ENCODE measurements at regions not wholly inside any gene's neighbourhood (a gene's known extent, or its start where the extent isn't known, plus 50 kb on each side); places are given as distances from the start of the nearest gene placed in this dataset.
"Not testable (repeated sequence)": the region's sequence is repeated elsewhere in the genome, so short reads cannot be mapped to it uniquely, and the experiment has no call there.

DNA sequence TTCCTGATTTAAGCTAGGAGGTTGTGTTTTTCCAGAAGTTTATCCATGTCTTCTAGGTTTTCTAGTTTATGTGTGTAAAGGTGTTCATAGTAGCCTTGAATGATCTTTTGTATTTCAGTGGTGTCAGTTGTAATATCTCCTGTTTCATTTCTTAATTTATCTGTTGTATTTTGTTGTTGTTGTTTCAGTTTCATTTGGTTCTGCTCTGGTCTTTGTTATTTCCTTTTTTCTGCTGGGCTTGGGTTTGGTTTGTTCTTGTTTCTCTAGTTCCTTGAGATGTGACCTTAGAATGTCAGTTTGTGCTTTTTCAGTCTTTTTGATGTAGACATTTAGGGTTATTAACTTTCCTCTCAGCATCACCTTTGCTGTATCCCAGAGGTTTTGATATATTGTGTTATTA is 62.8 kb downstream of the SCP2D1 start:
- DNase-seq = not testable (repeated sequence)

DNA sequence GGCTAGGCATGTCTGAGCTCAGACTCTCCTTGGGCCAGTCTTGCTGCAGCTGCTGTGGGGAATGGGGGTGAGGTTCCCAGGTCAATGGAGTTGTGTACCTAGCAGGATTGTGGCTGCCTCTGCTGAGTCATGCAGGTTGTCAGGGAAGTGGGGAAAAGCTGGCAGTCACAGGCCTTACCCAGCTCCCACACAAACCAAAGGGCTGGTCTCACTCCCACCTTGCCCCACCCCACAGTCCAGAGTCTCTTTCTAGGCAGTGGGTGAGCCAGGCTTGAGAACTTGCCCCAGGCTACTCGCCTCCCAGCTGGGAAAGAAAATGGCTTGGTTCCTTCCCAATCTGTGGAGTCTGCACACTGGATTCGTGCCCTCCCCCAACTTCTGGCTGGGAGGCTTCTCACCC is 65.7 kb downstream of the SCP2D1 start:
- no peak for DNase-seq

DNA sequence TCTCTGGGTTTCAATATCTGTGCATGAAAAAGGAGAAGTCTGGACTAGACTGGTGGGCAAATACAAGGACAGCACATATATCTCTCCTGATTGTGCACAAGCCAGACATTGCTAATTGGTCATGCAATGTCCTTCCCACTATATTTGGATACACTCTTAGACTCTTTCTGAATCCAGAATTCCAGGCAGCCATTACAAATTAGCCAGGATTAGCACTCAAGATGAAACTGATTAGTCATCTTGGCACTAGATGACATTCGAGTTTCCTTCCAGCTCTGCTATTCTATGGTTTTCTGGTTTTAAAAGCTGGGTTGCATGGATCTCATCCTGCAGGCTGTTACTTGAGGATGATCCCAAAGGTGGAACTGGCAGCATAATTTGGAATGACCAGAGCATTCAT is 73.2 kb downstream of the SCP2D1 start:
- no peak for DNase-seq

DNA sequence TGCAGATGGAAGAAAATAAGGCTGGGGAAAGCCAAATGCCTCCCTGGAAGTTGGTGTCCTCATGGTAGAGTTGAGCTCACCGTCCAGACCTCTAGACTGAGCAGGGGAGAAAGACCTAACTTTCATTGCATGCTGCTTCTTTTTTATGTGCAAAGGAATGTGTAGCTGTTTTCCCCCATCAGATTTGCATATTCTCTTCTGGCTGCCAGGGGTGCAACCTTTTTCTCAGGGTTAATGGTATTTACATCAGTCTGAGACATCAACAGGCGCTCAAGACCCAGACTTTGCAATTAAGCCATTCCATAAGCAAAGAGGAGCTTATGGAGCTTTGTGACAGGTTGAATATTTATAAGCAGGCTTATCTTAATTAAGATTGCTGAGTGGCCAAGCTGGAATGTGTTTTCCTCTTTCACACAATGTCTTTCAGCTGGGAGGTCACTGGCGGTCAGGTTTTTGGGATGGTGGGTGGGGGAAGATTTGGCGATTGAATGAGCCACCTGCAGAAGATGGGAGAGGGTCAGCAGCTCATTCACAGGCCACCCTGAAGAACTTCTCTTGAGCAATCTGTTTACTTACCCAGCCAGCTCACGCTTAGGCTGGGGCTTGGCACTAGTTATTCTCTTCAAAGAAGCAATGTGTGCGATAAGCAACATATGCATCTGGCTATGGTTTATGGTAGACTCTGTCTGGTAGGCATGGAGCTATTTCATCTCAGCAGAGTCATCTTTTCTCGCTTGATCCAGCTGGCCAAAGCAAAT is 88.6 kb downstream of the SCP2D1 start:
- DNase-seq = no peak

DNA sequence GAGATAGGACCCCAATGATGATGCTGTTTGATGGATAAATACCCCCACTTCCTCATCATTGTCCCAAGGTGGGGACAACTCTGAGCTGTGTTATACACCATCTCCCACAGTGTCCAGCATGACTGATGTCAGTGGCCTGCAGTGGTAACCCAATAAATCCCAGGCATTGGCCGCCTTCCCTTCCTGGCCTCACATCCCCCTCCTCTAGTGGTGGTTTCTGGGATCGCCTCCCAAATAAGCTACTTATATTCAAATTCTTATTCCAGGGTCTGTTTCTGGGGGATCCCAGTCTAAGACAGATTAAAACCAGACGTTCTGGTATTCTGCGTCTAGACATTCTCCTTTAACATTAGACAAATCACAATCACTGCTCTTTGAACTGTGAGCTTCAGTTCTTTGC is 90.6 kb downstream of the SCP2D1 start:
- no peak for DNase-seq

DNA sequence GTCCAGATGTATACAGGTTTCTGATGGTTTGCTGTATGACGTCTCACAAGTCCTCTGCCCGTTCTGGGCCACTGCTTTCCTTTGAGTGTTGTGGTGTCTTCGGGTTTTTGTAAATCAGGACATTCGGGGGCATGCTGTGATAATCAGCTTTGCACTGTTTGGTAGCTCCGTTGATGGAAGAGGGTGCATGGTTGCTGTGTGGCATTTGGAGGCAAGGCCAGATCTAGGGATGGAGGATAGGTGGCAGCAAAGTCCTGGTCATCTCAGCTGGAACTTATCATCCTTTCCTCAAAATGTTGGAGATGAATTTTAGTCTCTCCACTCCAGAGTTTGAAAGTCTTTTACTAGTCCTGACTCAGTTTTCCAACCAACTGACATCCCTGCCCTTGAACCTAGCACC is 91.0 kb downstream of the SCP2D1 start:
- no peak for DNase-seq

DNA sequence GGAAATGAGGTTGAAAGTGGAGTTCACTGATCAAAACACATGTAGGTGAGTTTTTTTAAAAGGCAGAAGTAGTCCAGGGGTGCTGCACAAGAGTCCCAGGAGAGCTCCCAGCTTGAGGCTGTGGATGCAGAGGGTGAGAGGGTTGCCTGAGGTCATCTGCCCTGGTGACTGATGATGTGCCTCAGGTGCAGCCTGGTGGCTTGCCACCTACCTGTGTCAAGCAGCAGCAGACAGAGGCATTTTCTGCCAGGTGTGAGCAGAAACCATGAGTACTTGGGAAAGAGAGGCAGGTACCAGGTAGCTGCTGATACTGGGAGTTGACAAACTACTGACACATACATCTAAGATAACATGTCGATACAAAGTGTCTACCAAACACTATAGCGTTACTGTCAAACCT is 92.5 kb downstream of the SCP2D1 start:
- DNase-seq = no peak

DNA sequence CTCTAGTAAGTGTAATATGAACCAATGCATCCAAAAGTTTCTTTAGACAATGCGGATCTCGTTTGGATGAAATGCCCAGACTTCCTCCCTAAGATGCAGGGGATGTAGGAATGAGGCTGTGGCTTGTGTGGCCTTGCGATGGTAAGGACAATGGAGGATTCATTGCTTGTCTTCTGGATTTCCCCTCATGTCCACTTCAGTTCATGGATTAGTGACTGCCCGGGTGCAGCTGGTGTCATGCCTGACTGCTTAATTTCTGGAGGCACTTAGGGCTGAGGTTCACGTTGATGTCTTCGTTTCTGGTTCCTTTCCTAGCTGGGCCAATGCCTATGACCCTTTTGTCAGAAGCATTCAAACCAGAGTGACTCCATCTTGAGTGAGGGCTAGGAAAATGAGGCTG is 93.8 kb downstream of the SCP2D1 start:
- DNase-seq = no peak

DNA sequence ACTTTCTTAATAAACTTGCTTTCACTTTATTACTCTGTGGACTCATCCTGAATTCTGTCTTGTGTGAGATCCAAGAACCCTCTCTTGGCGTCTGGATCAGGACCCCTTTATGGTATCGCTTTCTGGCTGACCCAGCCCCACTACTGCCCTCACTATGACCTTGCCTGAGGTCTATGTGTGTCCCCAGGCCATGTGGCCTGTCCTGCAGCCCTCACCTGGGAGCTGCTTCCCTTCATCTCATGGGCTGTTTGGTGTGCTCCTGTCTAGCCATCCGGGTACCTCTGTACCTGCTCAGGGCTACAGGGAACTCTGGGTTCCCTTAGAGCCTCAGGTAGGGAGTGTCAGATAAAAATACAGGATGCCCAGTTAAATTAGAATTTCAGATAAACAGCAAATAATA is 94.5 kb downstream of the SCP2D1 start:
- DNase-seq = no peak

DNA sequence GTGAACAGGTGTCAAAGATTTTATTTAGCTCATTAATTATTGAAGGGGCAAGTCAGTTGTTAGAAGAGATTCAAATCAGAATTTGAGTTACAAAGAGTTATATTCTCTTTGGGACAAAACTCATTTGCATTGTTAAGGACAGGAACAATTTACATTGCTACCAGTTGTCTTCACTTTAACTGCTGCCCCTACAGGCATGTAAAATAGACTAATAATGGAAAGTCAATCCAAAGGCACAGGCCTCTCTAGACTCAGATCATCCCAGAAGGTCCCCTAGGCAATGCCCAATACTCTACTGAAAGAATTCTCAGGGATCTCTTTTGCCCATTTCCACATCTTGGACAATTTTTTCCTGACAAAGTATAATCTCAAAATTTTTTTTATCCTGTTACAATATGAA is 95.7 kb downstream of the SCP2D1 start:
- no peak for DNase-seq

DNA sequence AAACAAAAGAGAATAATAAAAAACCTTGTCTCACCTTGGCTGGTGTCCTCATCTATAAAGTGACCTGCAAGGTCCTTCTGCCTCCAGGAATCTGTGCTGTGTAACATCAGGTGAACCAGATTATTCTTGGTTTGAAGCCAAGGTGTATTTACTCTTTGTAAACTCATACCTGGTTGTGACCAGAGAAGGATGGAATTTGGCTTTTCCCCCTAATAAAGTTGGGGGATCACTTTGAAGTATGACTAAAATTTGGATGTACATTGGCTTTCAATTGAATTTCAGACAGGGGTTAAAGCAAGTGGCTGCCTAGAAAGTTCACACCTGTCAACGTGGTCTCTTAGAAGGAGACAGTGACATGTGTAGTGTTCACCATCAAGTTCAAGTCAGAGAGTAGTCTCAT is 100.1 kb downstream of the SCP2D1 start:
- no peak for DNase-seq

DNA sequence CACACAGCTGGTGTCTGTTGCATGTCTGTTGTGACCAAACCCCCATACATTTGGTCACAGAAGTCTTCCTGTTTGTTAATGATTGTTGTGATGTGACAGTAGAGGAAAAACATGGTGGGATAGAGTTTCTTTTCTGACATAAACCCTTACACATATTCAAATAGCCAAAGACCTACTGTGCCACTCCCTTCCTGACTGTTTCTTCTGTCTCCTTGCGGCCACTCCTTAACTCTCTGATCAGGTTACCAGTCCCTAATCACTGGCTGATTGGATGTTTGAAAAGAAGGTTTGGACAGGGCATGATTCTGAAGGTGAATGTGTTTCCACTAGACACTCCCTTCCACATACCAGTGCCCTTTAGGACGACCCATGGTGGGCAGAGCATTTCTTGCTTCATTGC is 101.2 kb downstream of the SCP2D1 start:
- DNase-seq = no peak

DNA sequence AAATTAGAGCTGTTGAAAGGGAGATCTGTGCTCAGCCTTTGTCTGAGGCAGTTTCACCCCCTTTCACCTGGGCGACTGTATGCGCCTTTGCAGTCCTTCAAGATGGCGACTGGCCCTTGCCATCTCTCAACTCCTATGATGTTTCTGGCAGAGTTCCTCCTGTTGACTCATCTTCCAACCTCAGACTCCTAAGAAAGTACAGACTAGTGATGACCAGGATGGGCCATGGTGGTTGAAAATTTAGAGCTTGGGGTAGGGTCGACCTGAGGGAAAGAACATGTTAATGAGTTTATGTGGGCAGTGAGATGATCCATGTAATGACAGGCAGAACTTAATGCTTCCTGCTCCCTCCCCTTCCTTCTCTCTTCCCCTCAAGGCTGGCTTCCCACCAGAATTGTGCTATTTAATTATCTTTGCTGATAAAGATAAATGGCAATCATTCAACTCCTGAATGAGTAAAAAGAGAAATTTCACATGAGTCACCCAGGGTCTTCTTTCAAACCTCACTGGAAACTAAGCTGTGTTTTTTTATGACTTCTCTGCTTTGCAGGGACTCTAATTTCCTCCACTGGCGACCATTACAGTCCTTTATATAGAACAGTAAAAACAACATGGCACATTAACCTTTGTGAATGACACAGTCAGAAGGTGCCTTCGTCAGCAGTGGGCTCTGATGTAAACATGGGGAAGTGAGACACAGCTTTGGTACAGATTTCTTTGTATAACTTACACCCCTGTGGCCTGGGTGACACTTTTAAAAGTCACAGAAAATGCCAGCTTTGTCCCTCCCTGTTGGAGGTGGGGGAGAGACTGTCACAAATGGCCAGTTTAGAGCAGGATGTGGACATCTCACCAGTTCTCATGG is 103.5 kb downstream of the SCP2D1 start:
- DNase-seq = no peak

DNA sequence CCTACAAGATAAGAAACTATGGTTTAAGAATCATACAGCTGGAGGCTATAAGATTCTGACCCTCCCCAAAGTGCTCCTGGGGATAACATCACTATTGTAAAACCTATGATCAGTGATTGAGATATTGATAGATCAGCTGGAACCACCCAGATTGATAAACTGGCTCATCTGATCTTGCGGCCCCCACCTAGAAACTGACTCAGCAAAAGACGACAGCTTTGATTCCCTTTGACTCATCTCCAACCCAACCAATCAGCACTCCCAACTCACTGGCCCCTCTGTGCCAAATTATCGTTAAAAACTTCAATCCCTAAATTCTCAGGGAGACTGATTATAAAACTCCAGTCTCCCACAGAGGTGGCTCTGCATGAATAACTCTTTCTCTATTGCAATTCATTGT is 106.4 kb downstream of the SCP2D1 start:
- no peak for DNase-seq

DNA sequence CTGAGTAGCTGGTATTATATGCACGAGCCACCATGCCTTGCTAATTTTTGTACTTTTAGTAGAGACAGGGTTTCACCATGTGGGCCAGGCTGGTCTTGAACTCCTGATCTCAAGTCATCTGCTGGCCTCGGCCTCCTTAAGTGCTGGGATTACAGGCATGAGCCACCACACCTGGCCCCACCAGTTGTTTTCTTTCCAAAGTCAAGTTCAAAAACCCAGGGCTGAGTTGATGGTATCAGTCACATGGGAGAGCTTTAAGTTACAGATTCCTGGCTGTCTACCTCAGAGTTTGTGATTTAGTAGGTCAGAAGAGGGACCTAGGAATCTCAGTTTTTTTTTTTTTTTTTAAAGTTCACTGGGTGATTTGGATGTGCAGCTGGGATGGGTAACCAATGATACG is 107.7 kb downstream of the SCP2D1 start:
- no peak for DNase-seq

DNA sequence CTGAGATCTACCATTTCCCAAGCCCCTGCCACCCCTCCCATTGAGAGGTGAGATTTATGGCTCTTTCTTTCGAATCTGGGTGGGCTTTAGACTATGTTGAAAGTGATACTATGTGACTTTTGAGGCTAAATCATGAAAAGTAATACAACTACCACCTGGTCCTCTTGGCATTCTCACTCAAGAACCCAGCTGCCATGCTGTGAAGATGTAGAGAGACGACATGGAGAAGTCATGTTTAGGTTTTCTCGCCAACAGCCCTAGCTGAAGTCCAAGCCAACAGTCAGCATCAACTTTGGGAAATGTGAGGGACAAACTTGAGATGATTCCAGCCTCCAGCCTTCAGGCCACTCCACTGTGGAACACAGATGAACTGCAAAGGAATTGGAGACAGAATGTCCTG is 108.7 kb downstream of the SCP2D1 start:
- DNase-seq = no peak

DNA sequence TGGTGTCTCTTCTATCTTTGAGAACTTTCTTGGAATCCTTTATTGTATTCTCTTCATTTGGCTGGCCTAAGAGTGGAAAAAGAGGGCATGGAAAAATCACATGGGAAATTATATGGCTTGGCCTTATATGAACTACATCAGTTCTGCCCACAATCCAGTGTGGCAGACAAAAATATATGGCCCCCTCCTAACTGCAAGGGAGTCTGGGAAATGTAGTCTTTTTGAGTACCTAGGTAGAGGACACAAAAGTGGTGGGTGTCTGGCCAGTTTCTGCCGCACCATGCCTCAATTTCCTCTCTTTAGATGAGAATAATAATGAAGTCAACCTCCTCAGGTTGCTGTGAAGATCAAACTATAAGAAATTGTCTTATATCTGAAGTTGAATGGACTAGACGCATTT is 109.3 kb downstream of the SCP2D1 start:
- no peak for DNase-seq

DNA sequence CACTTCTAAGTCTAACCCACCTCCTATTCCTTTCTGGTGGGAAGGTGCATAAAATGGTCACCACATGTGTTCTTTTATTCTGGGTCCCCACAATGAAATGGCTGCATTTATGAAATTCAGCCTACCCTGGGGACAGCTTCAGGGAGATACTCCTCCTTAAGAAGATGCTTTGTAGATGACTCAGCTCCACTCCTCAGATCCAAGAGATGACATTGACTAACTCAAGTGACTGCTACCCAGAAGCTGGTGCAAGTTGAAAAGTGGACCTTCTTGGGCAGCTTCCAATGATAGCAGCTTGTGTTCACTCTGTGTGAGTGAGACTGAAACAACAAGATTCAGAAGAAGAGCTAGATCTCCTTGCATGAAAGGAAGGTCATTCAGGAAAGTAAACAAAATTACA is 113.4 kb downstream of the SCP2D1 start:
- DNase-seq = no peak

DNA sequence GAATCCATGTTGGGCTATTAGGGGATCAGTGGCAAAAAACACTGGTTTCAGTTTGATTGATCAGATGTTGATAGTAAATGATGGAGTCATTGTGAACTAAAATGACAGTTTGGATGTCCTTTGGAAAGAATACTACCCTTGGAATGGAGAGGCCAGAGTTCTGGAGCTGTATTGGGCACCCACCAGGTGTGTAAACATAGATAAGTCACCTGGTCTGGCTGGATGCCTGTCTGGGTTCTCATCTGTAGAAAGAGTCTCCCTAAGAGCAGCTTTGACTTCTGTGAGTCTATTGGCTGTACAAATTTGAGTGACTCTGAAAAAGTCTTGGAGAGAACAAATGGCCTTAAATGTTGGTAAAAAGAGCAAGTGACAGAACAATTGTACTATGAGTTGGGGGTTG is 115.0 kb downstream of the SCP2D1 start:
- no peak for DNase-seq

DNA sequence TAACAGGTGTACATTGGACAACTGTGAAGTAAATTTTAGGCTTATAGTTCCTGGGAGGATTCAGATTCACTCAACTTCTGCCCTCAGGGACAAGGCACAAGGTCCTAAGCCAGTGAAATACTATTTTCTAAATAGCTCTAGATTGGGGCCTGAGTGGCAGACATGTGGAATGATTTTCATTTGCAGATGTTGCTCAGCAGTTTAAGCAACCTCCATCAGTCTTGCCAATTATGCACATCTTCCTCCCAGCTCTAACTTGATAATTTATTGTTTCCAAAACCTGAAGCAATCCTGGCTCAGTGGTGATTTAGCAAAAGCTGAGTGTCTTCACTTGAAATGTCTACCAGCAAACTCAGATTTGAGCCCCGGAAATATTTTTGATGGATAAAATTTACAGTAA is 116.2 kb downstream of the SCP2D1 start:
- no peak for DNase-seq

DNA sequence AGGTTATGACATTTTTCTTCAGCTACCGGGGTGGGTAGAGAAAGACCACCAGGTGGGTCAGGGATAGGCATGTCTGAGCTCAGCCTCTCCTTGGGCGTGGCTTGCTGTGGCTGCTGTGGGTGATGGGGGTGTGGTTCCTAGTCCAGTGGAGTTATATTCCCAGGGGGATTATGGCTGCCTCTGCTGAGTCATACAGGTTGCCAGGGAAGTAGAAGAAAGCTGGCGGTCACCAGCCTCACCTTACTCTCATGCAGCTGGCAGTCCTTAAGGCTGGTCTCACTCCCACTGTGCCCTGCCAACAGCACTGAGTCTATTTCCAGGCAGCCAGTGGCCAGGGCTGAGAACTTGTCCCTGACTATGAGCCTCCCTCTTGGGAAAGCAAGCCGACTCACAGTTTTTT is 130.0 kb downstream of the SCP2D1 start:
- no peak for DNase-seq

DNA sequence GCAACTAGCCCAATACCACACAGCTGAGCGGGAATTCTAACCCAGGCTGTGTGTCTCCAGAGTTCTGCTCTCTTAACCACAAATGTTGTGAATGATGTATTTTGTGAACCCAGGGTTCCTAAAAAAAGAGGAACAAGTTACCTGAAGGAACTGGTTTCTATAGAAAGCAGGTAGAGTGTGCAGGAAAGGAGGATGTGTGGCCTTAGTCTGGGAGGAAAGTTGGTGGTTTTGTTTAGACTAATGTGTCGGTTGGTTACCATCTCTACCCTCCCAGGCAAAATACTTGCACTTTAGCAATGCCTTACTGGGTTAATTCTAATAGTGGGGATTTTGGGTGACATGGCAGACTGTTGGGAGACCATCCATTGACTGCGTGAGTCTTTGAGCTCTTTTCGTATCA is 143.3 kb downstream of the SCP2D1 start:
- no peak for DNase-seq

DNA sequence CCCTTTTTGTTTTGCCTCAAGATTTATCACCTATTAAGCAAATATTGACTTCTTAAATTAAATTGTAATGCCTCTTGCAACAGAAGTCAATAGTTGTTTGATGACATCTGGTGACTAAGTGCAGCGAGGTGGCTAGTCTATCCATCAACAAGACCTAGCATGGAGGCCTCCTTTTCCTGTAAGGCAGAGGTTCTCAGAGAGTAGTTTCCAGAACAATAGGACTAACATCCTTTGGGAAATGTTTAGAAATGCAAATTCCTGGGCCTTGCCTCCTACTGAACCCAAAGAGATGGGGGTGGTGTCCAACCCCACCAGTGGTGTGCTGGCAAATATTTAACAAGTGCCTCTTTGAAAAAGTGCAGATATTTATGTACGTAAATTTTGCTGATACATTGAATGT is 143.7 kb downstream of the SCP2D1 start:
- DNase-seq = no peak

DNA sequence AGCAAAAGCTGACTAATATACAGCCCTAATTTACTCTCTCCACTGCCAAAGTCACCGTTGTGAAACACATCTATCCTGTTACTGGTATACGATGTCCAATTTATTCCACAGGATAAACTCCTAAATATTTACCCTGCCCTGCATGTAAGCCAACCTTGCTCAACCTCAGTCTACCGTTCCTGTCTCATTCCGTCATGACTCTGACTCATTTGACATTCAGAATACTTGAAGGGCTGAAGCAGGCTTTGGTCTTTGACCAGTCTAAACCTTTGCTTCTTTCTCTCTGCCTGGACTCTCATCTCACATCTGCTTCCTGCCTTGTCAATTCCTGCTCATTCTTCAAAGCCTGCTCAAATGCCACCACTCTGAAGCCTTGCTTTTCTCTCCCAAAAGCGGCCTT is 157.5 kb downstream of the SCP2D1 start:
- no peak for DNase-seq

DNA sequence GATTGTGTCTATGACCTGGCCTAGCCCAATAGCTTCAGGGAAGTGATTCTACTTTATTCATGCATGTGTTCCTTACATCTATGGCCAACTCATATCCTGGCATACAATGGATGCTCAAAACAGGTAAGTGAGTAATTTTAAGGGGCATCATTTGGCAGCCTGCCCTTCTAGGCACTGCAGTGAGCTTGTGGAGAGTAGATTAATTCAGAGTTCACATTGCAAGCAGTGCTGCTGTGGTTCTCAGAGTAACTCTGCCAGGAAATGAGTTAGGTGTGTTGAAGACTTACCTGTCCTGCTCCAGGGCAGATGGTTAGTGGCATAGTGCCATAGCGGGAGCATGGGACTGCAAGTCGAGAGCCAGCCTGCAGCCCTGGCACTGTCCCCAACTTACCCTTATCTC is 158.0 kb downstream of the SCP2D1 start:
- no peak for DNase-seq
